ENCODE measurements at regions not wholly inside any gene's neighbourhood (a gene's known extent, or its start where the extent isn't known, plus 50 kb on each side); places are given as distances from the start of the nearest gene placed in this dataset.

DNA sequence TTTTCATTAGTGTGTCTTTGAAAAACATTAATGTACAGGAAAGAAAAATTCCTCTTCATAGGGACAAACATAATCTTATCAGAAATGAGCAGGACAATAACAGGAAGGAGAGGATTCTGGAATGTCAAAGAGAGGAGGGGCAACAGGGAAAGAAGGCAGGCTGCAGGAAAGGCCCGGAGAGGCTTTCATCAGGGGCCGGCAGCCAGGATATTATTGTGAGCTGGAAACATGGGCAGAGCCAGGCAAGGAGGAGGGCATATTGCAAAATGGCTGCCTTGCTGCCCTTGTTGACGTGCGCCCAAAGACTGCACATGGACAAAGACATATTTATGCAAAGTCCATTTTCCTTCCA, 433.7 kb downstream of the ETS1 start:
- TF ChIP-seq NANOG (IDR thresholded peaks at IDR 0.05; ENCODE audit: borderline replicate concordance): no peak
- TF ChIP-seq ZNF114 (CRISPR knock-in tag; IDR thresholded peaks at IDR 0.05): no peak
- TF ChIP-seq, protein P1, sequence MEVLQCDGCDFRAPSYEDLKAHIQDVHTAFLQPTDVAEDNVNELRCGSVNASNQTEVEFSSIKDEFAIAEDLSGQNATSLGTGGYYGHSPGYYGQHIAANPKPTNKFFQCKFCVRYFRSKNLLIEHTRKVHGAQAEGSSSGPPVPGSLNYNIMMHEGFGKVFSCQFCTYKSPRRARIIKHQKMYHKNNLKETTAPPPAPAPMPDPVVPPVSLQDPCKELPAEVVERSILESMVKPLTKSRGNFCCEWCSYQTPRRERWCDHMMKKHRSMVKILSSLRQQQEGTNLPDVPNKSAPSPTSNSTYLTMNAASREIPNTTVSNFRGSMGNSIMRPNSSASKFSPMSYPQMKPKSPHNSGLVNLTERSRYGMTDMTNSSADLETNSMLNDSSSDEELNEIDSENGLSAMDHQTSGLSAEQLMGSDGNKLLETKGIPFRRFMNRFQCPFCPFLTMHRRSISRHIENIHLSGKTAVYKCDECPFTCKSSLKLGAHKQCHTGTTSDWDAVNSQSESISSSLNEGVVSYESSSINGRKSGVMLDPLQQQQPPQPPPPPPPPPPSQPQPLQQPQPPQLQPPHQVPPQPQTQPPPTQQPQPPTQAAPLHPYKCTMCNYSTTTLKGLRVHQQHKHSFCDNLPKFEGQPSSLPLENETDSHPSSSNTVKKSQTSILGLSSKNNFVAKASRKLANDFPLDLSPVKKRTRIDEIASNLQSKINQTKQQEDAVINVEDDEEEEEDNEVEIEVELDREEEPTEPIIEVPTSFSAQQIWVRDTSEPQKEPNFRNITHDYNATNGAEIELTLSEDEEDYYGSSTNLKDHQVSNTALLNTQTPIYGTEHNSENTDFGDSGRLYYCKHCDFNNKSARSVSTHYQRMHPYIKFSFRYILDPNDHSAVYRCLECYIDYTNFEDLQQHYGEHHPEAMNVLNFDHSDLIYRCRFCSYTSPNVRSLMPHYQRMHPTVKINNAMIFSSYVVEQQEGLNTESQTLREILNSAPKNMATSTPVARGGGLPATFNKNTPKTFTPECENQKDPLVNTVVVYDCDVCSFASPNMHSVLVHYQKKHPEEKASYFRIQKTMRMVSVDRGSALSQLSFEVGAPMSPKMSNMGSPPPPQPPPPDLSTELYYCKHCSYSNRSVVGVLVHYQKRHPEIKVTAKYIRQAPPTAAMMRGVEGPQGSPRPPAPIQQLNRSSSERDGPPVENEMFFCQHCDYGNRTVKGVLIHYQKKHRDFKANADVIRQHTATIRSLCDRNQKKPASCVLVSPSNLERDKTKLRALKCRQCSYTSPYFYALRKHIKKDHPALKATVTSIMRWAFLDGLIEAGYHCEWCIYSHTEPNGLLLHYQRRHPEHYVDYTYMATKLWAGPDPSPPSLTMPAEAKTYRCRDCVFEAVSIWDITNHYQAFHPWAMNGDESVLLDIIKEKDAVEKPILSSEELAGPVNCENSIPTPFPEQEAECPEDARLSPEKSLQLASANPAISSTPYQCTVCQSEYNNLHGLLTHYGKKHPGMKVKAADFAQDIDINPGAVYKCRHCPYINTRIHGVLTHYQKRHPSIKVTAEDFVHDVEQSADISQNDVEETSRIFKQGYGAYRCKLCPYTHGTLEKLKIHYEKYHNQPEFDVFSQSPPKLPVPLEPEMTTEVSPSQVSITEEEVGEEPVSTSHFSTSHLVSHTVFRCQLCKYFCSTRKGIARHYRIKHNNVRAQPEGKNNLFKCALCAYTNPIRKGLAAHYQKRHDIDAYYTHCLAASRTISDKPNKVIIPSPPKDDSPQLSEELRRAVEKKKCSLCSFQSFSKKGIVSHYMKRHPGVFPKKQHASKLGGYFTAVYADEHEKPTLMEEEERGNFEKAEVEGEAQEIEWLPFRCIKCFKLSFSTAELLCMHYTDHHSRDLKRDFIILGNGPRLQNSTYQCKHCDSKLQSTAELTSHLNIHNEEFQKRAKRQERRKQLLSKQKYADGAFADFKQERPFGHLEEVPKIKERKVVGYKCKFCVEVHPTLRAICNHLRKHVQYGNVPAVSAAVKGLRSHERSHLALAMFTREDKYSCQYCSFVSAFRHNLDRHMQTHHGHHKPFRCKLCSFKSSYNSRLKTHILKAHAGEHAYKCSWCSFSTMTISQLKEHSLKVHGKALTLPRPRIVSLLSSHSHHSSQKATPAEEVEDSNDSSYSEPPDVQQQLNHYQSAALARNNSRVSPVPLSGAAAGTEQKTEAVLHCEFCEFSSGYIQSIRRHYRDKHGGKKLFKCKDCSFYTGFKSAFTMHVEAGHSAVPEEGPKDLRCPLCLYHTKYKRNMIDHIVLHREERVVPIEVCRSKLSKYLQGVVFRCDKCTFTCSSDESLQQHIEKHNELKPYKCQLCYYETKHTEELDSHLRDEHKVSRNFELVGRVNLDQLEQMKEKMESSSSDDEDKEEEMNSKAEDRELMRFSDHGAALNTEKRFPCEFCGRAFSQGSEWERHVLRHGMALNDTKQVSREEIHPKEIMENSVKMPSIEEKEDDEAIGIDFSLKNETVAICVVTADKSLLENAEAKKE (CRISPR knock-in tag; IDR thresholded peaks at IDR 0.05): no peak
- TF ChIP-seq, protein P2, sequence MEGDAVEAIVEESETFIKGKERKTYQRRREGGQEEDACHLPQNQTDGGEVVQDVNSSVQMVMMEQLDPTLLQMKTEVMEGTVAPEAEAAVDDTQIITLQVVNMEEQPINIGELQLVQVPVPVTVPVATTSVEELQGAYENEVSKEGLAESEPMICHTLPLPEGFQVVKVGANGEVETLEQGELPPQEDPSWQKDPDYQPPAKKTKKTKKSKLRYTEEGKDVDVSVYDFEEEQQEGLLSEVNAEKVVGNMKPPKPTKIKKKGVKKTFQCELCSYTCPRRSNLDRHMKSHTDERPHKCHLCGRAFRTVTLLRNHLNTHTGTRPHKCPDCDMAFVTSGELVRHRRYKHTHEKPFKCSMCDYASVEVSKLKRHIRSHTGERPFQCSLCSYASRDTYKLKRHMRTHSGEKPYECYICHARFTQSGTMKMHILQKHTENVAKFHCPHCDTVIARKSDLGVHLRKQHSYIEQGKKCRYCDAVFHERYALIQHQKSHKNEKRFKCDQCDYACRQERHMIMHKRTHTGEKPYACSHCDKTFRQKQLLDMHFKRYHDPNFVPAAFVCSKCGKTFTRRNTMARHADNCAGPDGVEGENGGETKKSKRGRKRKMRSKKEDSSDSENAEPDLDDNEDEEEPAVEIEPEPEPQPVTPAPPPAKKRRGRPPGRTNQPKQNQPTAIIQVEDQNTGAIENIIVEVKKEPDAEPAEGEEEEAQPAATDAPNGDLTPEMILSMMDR (conservative IDR thresholded peaks at IDR 0.05; ENCODE audit: low read depth in 2 of 2): no peak
- TF ChIP-seq, protein P3, sequence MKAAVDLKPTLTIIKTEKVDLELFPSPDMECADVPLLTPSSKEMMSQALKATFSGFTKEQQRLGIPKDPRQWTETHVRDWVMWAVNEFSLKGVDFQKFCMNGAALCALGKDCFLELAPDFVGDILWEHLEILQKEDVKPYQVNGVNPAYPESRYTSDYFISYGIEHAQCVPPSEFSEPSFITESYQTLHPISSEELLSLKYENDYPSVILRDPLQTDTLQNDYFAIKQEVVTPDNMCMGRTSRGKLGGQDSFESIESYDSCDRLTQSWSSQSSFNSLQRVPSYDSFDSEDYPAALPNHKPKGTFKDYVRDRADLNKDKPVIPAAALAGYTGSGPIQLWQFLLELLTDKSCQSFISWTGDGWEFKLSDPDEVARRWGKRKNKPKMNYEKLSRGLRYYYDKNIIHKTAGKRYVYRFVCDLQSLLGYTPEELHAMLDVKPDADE (IDR thresholded peaks at IDR 0.05): no peak
- TF ChIP-seq STAT1 (IDR thresholded peaks at IDR 0.05; ENCODE audit: unreplicated experiment): no peak
- no peak for TF ChIP-seq EZH2 (IDR thresholded peaks at IDR 0.05; ENCODE audit: low read depth, unreplicated experiment)
- no peak for TF ChIP-seq EZH2phosphoT487 (IDR thresholded peaks at IDR 0.05; ENCODE audit: unreplicated experiment)
- no peak for TF ChIP-seq CREB1 (CRISPR knock-in tag; IDR thresholded peaks at IDR 0.05; ENCODE audit: low read depth)
- TF ChIP-seq, protein P4, sequence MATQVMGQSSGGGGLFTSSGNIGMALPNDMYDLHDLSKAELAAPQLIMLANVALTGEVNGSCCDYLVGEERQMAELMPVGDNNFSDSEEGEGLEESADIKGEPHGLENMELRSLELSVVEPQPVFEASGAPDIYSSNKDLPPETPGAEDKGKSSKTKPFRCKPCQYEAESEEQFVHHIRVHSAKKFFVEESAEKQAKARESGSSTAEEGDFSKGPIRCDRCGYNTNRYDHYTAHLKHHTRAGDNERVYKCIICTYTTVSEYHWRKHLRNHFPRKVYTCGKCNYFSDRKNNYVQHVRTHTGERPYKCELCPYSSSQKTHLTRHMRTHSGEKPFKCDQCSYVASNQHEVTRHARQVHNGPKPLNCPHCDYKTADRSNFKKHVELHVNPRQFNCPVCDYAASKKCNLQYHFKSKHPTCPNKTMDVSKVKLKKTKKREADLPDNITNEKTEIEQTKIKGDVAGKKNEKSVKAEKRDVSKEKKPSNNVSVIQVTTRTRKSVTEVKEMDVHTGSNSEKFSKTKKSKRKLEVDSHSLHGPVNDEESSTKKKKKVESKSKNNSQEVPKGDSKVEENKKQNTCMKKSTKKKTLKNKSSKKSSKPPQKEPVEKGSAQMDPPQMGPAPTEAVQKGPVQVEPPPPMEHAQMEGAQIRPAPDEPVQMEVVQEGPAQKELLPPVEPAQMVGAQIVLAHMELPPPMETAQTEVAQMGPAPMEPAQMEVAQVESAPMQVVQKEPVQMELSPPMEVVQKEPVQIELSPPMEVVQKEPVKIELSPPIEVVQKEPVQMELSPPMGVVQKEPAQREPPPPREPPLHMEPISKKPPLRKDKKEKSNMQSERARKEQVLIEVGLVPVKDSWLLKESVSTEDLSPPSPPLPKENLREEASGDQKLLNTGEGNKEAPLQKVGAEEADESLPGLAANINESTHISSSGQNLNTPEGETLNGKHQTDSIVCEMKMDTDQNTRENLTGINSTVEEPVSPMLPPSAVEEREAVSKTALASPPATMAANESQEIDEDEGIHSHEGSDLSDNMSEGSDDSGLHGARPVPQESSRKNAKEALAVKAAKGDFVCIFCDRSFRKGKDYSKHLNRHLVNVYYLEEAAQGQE (IDR thresholded peaks at IDR 0.05; ENCODE audit: unreplicated experiment): no peak
- no peak for TF ChIP-seq JUNB (IDR thresholded peaks at IDR 0.05; ENCODE audit: unreplicated experiment)
- no peak for TF ChIP-seq ZNF331 (CRISPR knock-in tag; IDR thresholded peaks at IDR 0.05; ENCODE audit: low read depth)
- TF ChIP-seq POLR2AphosphoS5 (IDR thresholded peaks at IDR 0.05; ENCODE audit: low read depth): no peak
- Mint-ChIP-seq H3K4me1 (no peaks in the 10 kb centered on the region), H3K9me3 (no peaks in the 10 kb centered on the region), H3K4me3 (no peak overlapping the region), H3K27me3 (ENCODE audit: insufficient read depth, low read depth, poor library complexity) (peaks cover 2% of the 10 kb centered on the region), H3K36me3 (ENCODE audit: low read depth) (no peaks in the 10 kb centered on the region), H3K27ac (no peak overlapping the region)
- Histone ChIP-seq H3K4me2 (no peak overlapping the region), H3K79me2 (replicated peaks; ENCODE audit: insufficient read depth) (no peaks in the 10 kb centered on the region), H3K4me3 (no peak overlapping the region), H3K4me1 (ENCODE audit: insufficient read depth) (no peaks in the 10 kb centered on the region), H4K20me1 (replicated peaks; ENCODE audit: insufficient read depth) (no peaks in the 10 kb centered on the region), H3K36me3 (ENCODE audit: insufficient read depth) (no peaks in the 10 kb centered on the region), H3K9me2 (ENCODE audit: insufficient read depth) (no peaks in the 10 kb centered on the region), H3K27me3 (ENCODE audit: insufficient read depth) (no peaks in the 10 kb centered on the region), H3K27ac (ENCODE audit: low read depth) (no peak overlapping the region), H2AFZ (0 out of 2 replicates have a peak overlapping the region, but pooled peaks have one; percentile 40), H3F3A (replicated peaks; ENCODE audit: low read depth) (no peaks in the 10 kb centered on the region)
- DNase-seq (ENCODE audit: low spot score) (no peak), ATAC-seq (no peak)

Measured in GM23338 (cell line).